Adrenal gland (tissue), 5 donors: ENCODE measurements at regions not wholly inside any gene's neighbourhood (a gene's known extent, or its start where the extent isn't known, plus 50 kb on each side); places are given as distances from the start of the nearest gene placed in this dataset.

Source experiments
- POLR2A ChIP-seq, 2 donors: fragments of 450-650 bp; IDR thresholded peaks; one replicate each; pipeline ENCODE4 v1.6.1; 2017; ENCODE audit warnings: antibody characterized with exemption in 2 of 2, mild to moderate bottlenecking in 2 of 2, moderate library complexity in 1 of 2
- TF ChIP-seq, protein P1 (sequence below), 6 experiments: fragments of 450-650 bp in 4 of 6; fragments of 200-600 bp in 2 of 6; sonication (generic) in 1 of 6; IDR thresholded peaks; 1 replicate in 5 of 6; 2 replicates in 1 of 6; pipeline versions ENCODE4 v1.5.1 to v1.8.0; 2016 to 2021; ENCODE audit warnings: antibody characterized with exemption in 6 of 6, mild to moderate bottlenecking in 2 of 6, moderate library complexity in 1 of 6
- donor health status: DM: no; HTN: no; CAD: no.

DNA sequence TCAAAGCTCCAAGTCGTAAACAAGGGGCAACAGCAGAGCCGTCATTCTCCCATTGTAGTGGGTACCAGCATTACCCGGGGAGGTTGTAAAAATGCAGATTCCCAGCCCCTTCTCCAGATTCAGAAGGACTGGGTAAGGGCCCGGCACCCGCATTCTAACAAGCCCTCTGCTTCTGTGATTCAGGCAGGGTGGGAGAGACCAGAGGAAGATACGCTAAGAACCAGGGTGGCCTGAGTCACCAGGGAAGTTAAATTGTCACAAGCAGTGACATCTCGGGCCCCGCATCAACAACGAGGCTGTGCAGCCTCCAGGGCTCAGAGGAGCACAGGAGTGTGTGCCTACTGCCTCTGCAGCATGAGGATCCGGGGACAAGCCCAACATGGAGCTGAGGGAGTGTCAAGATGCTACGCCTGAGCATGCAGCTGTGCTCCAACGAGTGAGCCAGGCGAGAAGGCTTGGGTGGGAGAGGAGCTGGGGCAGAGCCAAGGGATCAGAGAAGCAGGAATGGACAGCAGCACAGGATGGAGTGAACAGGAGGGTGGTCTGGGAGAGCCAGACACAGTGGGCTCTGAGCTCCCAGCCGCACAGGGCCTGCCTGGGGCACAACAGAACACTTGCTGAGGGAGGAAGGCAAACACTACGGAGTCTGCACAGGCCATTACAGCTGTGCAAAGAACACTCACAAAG, 68.5 kb downstream of the CPN2 start:
- TF ChIP-seq, protein P1, sequence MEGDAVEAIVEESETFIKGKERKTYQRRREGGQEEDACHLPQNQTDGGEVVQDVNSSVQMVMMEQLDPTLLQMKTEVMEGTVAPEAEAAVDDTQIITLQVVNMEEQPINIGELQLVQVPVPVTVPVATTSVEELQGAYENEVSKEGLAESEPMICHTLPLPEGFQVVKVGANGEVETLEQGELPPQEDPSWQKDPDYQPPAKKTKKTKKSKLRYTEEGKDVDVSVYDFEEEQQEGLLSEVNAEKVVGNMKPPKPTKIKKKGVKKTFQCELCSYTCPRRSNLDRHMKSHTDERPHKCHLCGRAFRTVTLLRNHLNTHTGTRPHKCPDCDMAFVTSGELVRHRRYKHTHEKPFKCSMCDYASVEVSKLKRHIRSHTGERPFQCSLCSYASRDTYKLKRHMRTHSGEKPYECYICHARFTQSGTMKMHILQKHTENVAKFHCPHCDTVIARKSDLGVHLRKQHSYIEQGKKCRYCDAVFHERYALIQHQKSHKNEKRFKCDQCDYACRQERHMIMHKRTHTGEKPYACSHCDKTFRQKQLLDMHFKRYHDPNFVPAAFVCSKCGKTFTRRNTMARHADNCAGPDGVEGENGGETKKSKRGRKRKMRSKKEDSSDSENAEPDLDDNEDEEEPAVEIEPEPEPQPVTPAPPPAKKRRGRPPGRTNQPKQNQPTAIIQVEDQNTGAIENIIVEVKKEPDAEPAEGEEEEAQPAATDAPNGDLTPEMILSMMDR (IDR thresholded peaks at IDR 0.05) = no peak
- TF ChIP-seq POLR2A (IDR thresholded peaks at IDR 0.05) = no peak
